GM12865 (cell line): ENCODE measurements at regions not wholly inside any gene's neighbourhood (a gene's known extent, or its start where the extent isn't known, plus 50 kb on each side); places are given as distances from the start of the nearest gene placed in this dataset.

ENCODE experiments used
- DNase-seq: peaks from one replicate; pipeline ENCODE4 v3.0.0; 2010; ENCODE audit warnings: low read depth
- H3K4me3 ChIP-seq: 2 replicates; pipeline ENCODE4 v1.5.1; 2011; ENCODE audit warnings: mild to moderate bottlenecking, low read depth, low read length, control low read depth
- TF ChIP-seq, protein P1 (sequence below): IDR thresholded peaks from 2 replicates; pipeline ENCODE4 v1.5.1; 2011; ENCODE audit warnings: low read length, control low read depth, low read depth, inconsistent platforms; ENCODE audit not compliant: insufficient read depth; ENCODE audit errors: missing control alignments

GRCh38 chr2:120650022-120650644, 85.5 kb upstream of the GLI2 start:
- TF ChIP-seq, protein P1, sequence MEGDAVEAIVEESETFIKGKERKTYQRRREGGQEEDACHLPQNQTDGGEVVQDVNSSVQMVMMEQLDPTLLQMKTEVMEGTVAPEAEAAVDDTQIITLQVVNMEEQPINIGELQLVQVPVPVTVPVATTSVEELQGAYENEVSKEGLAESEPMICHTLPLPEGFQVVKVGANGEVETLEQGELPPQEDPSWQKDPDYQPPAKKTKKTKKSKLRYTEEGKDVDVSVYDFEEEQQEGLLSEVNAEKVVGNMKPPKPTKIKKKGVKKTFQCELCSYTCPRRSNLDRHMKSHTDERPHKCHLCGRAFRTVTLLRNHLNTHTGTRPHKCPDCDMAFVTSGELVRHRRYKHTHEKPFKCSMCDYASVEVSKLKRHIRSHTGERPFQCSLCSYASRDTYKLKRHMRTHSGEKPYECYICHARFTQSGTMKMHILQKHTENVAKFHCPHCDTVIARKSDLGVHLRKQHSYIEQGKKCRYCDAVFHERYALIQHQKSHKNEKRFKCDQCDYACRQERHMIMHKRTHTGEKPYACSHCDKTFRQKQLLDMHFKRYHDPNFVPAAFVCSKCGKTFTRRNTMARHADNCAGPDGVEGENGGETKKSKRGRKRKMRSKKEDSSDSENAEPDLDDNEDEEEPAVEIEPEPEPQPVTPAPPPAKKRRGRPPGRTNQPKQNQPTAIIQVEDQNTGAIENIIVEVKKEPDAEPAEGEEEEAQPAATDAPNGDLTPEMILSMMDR = no peak
- H3K4me3 ChIP-seq = no peak overlapping the region
- no peak for DNase-seq

DNA sequence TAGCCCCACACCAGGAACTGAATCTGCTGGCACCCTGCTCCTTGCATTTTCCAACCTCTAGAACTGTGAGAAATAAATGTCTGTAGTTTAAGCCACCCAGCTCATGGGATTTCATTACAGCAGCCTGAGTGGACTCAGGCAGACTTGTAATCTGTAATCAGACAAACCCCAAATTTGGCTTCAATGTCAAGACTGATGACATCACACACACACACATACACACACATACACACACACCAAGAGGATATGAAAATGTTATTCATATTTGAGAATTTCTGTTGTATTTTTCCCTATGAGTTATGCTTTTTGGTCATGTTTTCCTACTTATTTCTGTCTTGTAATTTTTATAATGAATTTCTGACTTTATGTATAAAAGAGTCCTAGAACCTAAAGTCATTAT, 83.8 kb upstream of the GLI2 start:
- TF ChIP-seq, protein P1 = no peak
- H3K4me3 ChIP-seq = no peak overlapping the region
- DNase-seq = no peak

DNA sequence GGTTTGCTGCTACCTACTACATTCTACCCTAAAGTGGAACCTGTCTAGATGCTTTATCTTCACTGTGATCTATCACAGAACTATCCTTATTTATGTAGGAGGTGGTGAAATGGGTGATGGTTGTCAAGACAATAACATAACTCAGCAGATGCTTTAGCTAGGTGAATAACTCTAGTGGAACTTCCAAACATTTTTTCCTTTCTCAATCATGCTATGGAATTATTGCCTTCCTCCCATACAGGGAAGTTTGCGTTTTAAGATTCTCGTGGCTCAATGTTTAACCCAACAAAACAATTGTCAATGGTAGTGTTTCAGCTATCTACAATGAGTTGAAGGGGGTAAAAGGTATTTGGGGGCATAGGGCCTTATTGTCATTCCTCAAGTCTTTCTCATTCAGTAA, 82.6 kb upstream of the GLI2 start:
- H3K4me3 ChIP-seq = no peak overlapping the region
- TF ChIP-seq, protein P1 = no peak
- no peak for DNase-seq

DNA sequence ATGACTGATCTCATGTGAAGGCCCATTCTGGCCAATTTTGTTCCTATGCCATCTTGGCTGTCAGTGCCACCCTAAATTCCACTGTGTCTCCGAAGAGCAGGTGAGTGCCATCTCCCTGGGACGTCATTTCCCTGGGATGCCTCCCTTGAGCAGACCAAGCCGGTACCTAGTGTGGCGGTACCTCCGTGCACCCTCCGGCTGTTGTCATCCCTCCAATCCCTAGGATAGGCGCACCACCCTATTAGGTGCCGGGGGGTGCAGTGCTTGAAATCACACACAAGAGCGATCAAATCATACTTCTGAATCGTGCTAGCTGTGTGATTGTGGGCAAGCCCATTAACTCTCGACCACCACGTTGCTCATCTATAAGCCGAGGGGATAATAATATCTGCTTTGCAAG, 81.8 kb upstream of the GLI2 start:
- no peak for DNase-seq
- H3K4me3 ChIP-seq = no peak overlapping the region
- TF ChIP-seq, protein P1 = no peak

GRCh38 chr2:120654381-120655134, 81.1 kb upstream of the GLI2 start:
- TF ChIP-seq, protein P1 = no peak
- no peak overlapping the region for H3K4me3 ChIP-seq
- DNase-seq = no peak

- DNase-seq = no peak
- TF ChIP-seq, protein P1 = no peak
- H3K4me3 ChIP-seq = no peak overlapping the region
These were observed 79.3 kb upstream of the GLI2 start for GRCh38 chr2:120656273-120656950.
